GM21526 (cell line): ENCODE measurements at regions not wholly inside any gene's neighbourhood (a gene's known extent, or its start where the extent isn't known, plus 50 kb on each side); places are given as distances from the start of the nearest gene placed in this dataset.

Source experiments
- ATAC-seq: cut with Tn5 transposase; IDR thresholded peaks from one replicate; pipeline ENCODE4 v1.9.1; 2021; ENCODE audit warnings: moderate library complexity; ENCODE audit not compliant: unreplicated experiment, low FRiP score

DNA sequence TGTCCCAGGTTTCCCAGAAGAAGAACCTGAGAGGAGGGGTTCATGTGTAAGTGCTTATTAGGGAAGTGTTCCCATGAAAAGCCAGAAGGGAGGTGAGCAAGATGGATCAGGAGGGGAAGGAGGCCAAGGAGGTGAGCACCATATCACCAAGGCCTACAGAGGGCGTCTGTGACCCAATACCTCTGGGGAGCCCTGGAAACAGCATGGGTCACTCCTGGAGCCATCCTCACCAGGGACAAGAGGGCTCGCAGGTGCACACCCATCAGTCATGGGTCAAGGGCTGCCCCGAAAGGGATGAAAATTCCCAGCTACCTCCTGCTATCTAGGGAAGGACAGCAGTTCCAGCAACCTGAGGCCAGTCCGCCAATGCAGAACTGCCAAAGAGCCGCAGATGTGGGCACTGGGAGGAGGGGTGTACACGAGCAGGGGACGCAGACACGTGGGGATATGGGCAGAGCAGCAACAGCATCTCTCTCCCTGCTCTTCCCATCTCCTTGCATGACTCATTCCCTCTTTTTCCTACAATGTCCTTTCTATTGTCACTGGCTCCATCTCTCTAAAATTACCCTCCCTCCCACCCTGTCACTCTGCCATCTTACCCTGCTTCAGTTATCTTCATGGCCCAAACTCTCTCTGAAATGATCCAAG lies 167.6 kb upstream of the FSTL4 start:
- ATAC-seq, result no peak

DNA sequence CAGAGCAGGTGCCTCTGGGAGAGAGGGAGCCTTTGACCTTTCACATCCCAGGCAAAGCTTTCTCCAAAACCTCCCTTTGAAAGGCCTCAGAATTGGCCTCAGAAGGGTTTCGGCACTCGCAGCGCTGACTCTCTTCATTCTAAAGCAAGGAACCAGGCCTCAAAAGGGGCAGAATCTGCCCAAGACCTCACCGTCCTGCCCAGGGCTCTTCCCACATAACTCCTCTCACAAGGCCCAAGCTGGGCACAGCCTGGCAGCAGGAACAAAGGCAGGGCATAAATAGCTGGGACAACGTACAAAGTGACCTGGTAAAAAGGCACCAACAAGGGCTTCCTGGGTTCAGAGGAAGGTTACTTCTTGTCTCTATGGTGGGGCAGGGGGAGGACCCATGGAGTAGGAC lies 166.3 kb upstream of the FSTL4 start:
- no peak for ATAC-seq

DNA sequence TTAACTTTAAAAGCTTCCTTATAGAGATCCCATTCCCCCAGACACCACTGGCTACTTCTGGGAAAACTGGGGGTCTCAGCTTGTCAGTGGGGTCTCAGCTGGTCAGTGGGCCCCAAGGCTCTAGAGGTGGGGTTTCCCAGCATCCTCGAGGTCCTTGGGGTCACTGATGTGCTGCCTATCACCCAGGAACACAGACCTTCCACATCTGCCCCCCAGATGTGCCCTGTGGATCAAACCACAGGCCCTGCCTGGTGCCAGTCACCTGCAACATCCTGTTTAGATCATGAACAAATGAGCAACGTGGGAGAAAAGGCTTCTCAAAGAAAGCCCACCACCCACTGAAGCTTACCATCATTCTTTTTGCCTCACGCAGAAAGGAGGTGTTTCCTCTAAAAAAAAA lies 165.6 kb upstream of the FSTL4 start:
- no peak for ATAC-seq

DNA sequence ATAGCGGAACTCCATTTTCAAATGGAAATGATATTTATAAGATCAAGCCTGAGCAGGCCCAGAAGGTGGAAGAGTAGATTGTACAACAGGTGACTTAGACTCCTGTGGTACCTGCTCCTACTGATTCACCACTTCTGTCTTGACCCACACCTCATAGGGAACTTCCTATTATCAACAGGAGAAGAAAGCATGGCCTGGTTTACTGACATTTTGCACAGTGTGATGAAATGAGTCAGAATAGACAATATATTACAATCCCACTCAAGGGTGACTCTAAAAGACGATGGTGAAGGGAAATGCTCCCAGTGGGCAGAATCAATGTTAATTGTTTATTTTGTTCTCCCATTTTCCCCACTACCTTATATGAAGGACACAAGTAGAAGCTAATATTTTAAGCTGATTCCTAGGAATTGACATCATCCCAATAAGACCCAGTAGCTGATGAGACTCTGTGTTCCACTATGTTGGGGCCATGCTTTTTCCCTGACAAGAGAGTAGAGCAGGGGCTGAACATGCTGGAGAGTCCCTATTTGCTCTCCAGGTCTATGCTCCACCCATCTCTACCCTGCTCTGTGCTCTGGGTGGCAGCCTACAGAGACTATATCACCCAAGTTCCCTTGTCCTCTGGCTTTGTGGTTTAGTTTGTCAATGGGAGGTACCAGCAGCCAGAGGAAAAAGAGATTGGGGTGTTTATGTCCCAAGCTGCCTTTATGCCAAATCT lies 163.4 kb upstream of the FSTL4 start:
- ATAC-seq, result no peak

DNA sequence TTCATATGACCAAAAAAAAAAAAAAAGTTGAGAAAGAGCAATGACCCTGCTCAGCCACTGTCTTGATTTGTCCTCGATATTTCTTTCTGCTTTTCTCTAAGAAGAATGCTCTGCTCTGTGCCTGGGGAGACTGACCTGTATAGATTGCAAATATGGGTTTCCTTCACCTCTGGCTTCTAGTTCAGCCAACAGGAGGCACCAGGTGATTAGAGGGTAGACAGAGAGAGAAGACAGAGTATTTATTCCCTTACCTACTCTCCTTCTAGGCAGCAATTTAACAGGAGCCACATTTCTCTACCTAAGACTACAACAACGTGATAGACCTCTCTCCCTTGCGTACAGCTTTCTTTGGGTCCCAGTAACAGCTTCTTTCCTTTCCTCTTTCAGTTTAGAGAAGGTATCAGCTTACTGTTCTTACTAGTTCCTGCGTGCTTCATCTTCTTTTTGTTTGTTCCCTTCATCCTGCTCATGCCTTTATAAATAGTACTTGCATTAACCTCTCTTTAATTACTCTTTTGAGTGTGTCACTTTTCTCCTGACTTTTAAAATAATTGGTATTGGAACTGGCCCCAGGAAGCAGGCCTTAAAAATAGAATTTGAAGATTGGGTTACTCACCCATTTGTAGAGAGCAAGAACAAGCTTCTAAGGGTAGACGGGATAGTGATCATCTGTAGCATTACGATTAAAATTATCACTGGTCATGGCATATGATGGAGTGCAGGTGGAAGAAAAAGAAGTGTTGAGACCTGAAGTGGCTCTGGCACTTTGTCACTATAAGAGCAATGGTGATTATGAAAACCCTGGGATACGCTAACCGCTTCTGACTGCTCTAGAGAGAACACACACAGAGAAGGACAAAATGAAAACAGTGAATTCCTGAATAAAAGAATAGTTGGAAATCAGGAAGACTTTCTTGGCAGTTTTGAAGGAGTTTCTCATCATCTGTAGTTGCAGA lies 161.2 kb upstream of the FSTL4 start:
- no peak for ATAC-seq

DNA sequence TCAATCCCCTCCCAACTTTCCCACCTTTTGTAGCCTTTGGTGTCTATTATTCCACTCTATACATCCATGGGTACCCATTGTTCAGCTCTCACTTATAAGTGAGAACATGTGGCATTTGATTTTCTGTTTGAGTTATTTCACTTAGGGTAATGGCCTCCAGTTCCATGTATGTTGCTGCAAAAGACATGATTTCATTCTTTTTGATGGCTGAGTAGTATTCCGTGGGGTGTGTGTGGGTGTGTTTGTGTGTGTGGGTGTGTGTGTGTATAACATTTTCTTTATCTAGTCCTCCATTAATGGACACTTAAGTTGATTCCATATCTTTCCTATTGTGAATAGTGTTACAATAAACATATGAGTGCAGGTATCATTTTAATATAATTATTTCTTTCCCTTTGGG lies 157.5 kb upstream of the FSTL4 start:
- no peak for ATAC-seq

DNA sequence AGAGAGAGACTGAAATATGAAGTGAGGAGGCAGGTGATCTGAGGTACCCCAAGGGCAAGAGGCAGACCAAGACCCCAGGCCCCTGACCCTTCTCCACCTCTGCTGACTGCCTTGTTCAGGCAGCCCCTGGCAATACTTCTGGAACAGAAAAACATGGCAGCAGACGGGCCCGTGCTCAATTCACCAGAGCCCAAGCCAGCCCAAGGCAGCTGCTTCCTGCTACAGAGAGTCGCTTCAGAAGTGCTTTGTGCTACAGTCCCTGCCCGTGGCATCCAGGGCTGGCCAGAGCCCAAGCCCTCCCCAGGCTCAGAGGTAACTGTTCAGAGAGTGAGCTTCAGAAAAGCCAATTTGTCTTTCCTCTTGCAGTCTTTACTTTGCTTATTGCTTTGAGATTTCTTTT lies 151.4 kb upstream of the FSTL4 start:
- ATAC-seq, result no peak

DNA sequence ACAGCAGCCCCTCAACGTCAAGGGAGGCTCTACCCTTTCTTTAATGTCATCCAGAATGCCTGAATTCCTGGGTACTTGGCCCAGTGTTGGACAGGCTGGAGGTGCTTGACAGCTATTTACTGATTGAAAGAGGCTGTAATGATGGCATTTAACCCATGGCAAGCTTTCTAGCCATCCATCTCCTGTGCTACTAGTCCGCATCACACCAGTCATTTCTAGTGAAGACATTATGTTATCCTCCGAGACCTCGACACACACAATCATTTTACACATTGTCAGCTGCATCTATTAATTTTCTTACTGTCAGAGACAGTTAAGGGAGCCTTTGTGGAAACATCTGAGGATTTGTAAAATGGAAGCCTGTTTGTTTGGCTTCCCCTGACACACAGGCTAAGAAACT lies 149.3 kb upstream of the FSTL4 start:
- ATAC-seq, result no peak

DNA sequence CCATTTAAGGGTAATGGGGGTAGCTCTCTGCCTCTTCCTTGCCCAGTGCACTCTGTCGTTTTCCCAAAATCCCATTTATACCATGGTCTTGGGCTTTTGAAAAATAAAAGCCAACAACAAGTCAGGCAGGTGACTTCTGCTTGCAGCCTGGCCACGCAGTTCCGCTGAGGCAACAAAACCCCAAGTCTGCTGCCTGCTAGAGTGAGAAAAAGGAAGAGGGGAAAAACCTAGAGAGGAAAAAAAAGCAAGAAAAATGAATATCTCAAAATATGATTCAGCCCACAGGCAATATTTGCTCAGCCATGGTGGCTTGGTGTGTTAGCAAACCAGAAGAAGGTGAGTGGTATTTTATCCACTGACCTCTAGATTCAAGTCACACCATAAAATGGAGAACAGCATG lies 148.2 kb upstream of the FSTL4 start:
- ATAC-seq, result no peak

DNA sequence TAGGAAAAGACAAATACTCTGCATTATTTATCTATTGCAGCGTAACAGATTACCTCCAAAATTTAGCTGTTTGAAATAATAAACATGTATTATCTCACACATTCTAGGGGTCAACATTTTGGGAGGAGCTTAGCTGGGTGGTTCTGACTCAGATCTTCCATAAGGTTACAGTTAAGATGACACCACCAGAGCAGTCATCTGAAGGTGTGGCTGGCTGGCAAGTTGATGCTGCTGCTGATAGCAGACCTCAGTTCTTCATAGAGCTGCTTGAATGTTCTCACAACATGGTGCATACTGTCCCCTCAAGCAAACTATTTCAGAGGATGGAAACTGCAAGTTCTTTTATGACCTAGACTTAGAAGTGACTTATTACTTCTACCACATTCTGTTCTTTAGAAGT lies 146.3 kb upstream of the FSTL4 start:
- no peak for ATAC-seq

DNA sequence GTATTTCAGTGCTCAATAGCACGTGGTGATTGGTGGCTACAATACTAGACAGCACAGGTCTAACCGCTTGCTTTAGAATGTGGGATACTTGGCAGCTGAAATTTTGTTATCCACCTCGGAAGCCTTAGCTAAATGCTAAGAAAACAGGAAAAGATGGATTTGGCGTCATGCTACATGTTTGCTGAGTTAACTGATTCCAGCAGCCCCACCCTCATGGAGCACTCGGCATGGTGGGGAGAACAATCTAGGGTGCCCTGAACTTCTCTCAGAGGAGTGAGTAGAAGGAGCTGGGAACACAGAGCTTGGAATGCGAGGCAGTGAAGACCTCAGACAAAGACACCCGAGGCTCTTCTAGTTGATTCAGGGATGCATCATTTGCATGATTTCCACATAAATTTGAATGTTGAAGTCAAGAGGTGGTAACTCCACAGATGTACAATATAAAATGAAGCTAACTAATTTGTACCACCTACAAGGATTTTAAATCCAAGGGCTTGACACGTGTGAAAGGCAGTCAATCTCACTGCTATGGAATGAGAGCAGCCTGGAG lies 145.1 kb upstream of the FSTL4 start:
- no peak for ATAC-seq

DNA sequence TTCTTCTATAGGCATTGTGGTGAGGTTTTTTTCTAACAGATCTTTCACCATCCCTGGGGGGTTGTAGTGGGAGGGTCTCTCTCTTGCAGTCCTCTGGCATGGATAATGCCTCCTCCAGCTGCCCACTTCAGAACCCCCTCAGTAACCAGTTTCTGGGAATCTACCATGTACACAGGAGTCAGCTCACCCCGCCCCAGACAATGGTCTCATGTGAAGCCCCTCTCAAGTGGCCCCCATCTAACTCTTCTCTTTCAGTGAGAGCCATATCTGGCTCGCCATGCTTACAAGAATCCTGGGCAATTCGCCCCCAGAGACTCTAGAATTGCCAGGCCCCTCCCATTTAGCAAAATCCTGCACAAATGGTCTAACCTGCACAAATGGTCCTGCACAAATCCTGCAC lies 144.4 kb upstream of the FSTL4 start:
- ATAC-seq, result no peak

DNA sequence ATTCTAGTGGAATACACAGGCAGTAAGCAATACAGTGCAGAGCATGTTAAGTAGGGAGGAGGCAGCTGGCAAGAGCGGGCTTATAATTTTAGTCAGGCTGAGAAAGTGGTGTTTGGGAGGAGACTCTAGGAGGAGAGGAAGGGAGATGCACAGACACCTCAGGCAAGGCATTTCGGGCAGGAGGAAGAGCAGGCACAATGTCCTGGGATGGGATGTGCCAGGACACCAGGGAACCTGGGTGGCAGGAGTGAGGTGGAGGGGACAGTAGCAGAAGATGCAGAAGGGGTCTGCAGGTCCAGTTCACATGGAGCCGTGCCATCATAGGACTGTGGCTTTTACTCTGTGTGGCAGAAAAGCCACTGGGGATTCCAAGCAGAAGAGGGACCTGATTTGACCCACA lies 143.7 kb upstream of the FSTL4 start:
- ATAC-seq, result no peak

DNA sequence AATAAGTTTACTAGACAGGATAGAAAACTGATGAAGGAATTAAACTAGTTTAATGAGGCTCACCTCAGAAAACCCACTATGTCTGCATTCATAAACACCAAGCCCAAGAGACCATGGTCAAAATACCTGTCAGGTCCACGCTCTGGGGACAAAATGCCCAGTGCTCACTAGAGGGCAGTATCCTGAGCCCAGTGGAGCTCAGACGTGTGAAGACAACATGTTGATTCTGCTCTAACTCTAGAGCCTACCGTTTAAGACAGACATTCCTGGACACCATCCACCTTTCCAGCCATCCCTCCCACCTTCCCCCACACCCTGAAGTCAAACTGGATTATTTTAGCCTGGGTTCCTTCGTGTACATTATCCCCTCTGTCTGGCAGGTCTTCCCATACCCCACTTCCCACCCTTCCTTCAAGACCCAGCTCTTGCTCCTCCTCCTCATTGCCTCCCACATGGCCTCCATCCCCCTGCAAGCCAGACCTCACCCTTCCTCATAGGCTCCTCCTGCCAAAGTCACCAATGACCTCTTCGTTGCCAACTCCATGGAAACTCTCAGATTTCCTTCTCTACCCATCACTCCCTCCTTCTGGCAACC lies 142.3 kb upstream of the FSTL4 start:
- ATAC-seq, result no peak

DNA sequence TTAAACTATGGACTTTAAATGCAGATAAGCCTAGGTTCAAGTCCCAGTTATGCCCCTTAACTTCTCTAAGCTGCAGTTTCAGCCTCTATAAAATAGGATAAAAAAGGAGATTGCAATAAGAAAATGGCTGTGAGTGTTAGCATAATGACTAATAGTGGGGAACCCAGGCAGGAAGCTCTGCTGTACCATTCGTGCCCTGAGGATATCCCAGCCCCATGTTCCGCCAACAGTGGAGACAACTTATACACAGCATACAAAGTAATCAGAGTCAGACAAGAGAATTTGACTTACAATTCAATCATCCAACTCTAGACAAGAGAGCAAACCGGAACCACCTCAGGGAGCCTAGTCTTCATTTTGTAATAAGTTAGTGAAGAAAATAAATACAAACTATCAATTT lies 141.5 kb upstream of the FSTL4 start:
- ATAC-seq, result no peak

DNA sequence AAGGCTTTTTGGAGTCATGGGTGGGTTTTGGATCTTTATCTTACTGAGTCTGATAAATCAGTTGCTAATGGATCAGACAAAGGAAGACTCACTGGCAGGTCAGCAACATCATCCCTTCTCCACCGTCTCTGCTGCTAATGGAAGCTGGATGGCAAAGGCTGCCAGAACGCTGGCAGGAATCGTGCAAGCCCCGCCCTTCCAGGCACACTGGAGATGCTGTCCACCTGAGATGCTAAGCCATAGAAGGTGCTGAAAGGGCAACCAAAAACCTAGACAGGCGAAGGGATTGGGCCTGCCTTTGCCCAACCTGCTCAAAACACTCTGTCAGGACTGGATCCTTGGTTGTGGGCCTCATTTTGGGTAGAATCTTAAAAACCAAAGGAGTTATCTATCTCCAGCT lies 139.5 kb upstream of the FSTL4 start:
- no peak for ATAC-seq

DNA sequence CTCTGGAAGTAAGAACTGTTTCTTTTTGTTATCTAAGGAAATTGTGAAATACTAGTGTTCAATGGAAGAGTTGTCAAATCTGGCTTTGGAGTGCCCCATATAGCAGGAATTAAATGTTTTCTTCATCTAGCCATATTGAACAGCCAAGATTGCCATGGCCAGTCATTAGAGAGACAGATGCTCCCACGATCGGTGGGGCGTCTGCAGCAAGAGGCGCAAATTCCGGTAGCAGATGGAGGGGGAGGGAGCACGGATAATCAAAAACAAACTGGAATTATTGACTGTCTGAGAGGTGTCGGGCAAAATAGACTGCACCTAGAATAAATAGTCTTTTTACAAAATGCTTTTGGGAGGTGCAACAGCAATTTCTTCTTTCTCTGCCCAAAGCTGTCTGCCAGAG lies 139.1 kb upstream of the FSTL4 start:
- ATAC-seq, result no peak

DNA sequence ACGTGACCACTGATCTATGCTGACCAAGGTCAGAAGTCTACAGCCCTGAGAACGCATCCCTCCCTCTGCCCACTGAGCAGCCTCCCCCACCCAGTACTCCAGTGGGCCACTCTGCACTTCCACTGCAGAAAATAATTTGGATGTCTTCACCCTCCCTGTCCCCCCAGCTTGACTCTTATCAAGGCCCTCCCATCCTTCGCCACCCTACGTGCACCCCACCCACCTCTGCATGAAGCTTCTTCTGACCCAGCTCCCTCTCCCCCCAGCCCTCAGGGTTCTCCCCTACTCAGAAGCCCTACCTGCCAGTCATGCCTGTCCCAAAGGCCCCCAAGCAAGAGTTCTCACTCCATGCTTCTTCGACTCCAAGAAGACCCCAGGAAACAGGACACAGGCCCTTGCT lies 138.5 kb upstream of the FSTL4 start:
- no peak for ATAC-seq

DNA sequence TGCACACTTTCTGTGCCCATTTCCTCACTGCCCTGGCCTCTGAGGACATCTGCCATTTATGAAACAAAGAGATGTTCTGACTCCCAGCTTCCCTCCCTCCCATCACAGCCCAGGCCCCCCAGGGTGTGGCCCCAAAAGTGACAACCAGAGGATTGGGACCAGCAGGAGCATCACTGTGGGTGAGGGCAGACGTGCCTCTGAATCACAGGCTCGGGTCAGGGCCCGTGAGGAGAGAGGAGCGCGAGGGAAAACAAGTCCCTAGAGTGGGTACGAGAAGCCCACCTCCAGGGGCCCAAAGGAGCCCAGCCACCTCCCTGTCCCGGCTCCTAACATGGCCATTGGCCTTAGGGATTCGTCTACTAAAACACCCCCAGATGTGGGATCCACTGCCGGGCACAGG lies 138.0 kb upstream of the FSTL4 start:
- no peak for ATAC-seq

DNA sequence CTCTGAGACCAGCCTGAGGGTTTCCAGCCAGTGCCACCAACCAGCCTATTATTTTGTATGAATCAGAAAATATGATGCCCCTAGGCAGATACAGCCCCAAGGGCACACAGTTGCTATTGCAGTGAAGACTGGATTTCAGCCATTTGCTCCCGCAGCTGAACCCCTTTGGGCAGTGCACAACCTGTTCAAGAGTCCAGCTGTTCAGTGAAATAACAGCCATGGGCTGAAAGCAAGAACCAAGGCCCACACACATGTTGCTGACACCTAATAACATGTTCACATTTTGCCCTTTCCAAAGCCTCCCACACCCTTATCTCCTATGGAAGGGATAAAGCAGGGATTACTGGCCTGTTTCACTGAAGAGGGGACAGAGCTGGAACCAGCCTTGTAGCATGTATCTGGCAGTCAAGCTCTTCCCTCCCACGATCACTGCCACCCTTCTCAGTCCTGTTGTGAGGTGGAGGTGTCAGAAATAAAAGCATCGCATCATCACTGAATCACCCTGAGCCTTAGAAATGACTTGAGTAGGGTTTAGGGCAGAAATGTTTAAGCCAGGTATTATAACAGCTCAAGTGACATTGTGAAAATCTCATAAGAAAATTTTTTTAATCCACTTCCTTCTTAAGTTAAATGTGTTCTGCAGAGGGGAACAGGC lies 137.1 kb upstream of the FSTL4 start:
- no peak for ATAC-seq
